Kidney epithelial cell (primary cell): ENCODE measurements at regions not wholly inside any gene's neighbourhood (a gene's known extent, or its start where the extent isn't known, plus 50 kb on each side); places are given as distances from the start of the nearest gene placed in this dataset.

Source experiments
- DNase-seq: peaks from one replicate; pipeline ENCODE4 v3.0.0-alpha.2; 2010; ENCODE audit warnings: low read depth
- H3K27me3 ChIP-seq: 2 replicates; pipeline ENCODE4 v1.6.0; 2011; ENCODE audit warnings: low read length; ENCODE audit not compliant: control insufficient read depth, insufficient read depth
- H3K36me3 ChIP-seq: 2 replicates; pipeline ENCODE4 v1.5.1; 2011; ENCODE audit warnings: low read length; ENCODE audit not compliant: control insufficient read depth, insufficient read depth
- H3K4me3 ChIP-seq: 2 replicates; pipeline ENCODE4 v1.5.1; 2011; ENCODE audit warnings: low read depth, mild to moderate bottlenecking, control low read depth, low read length
- TF ChIP-seq, protein P1 (sequence below): IDR thresholded peaks from 2 replicates; pipeline ENCODE4 v1.5.1; 2011; ENCODE audit warnings: mild to moderate bottlenecking, moderate library complexity, low read length, control low read depth, inconsistent platforms; ENCODE audit not compliant: insufficient read depth, poor library complexity, severe bottlenecking

DNA sequence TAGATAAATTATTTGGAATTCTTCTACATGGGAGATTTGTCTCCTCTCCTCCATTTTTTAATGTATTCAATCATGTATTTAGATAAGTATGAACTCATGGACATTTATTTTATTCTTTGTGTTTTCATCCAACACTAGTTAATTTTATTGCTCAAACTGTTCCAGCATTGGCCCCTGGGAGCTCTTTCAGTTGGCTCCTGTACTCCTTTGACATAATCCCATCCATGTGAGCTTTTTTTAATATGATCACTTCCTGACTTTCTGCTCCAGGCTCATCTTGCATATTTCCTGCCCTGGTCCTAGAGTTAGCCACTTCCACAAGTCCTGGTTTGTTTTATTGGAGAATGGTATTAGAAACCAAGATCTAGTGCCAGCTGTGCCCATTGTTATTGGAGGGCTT is 419.0 kb upstream of the CDH11 start:
- TF ChIP-seq, protein P1, sequence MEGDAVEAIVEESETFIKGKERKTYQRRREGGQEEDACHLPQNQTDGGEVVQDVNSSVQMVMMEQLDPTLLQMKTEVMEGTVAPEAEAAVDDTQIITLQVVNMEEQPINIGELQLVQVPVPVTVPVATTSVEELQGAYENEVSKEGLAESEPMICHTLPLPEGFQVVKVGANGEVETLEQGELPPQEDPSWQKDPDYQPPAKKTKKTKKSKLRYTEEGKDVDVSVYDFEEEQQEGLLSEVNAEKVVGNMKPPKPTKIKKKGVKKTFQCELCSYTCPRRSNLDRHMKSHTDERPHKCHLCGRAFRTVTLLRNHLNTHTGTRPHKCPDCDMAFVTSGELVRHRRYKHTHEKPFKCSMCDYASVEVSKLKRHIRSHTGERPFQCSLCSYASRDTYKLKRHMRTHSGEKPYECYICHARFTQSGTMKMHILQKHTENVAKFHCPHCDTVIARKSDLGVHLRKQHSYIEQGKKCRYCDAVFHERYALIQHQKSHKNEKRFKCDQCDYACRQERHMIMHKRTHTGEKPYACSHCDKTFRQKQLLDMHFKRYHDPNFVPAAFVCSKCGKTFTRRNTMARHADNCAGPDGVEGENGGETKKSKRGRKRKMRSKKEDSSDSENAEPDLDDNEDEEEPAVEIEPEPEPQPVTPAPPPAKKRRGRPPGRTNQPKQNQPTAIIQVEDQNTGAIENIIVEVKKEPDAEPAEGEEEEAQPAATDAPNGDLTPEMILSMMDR: no peak
- DNase-seq: no peak

DNA sequence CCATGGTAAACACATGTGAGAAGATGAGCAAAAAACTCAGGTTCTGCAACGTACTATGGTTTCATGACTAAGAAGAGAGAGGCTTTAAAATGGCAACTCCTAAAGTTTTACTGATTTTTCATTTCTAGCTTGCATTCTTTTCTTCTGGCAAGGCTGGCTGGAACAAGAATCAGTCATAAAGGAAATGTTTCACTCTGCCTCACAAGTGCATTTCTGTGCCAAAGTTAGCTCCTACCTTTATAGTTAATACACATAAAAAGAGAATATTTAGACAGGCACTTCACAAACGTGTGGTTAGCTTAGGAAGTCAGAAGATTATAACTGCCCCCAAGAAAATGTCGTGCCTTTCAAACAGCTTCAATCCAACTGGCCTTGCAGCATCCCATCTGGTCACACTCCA is 417.1 kb upstream of the CDH11 start:
- TF ChIP-seq, protein P1: no peak
- no peak for DNase-seq
- H3K4me3 ChIP-seq: no peak overlapping the region
- no peaks in the 10 kb centered on the region for H3K27me3 ChIP-seq
- H3K36me3 ChIP-seq: no peaks in the 10 kb centered on the region

More for the DNA sequence above, 419.0 kb upstream of the CDH11 start:
- Histone ChIP-seq H3K4me3 (no peak overlapping the region), H3K27me3 (no peaks in the 10 kb centered on the region), H3K36me3 (no peaks in the 10 kb centered on the region)

DNA sequence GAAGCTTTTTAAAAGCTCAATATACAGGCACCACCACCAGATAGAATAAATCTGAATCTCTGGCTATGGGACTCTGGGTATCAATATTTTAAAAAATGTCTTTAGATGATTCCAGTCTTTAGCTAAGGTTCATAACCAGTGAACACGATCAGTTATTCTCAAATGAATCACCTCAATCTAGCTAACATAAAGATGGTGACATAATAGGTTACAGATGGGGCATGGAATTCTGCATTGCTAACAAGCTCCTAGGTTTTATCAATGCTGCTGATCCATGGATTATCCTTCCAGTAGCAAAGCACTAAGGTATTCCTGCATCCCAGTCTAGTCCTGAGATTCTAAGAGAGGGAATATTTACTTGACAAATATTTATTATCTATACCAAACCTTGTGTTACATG is 415.5 kb upstream of the CDH11 start:
- H3K36me3 ChIP-seq: no peaks in the 10 kb centered on the region
- no peak overlapping the region for H3K4me3 ChIP-seq
- TF ChIP-seq, protein P1: no peak
- H3K27me3 ChIP-seq: no peaks in the 10 kb centered on the region
- DNase-seq: no peak

DNA sequence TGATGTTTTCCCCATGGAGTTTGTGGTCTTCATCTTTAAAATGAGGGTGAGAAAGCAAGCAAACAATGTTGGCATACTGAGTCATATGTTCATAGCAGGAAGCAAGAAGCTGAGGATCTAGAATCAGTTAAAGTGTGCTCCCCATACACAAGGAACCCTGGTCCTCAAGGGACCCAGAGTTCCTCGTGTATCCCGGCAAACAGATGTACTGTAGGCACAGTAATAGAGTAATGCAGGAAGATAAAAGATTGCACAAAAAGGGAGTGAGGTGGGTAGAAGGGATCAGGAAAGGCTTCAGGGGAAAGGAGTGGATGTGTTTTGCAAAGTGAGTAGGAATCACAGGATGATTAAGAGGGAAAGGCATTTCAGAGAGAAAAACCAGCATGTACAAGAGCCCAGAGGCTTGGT is 412.3 kb upstream of the CDH11 start:
- H3K36me3 ChIP-seq: no peaks in the 10 kb centered on the region
- H3K27me3 ChIP-seq: no peaks in the 10 kb centered on the region
- peak; percentile 14 for DNase-seq
- TF ChIP-seq, protein P1: no peak
- no peak overlapping the region for H3K4me3 ChIP-seq

DNA sequence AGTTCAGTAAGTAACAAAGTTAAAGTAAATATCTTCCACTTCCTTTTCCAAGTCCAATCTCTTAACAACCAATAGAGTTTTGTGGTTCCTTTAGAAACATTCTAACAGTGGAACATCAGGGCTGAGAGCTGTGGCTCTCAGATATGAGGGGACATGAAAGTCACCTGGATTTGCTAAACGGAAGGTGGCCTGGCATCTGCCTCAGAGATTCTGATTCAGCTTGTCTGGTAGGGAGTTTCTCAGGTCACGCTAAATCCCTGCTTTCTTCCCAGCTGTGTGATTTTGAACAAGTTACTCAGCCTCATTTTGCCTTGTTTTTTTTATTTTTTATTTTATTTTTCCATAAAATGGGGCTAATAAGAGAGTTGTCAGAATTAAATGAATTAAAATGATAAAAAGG is 411.0 kb upstream of the CDH11 start:
- H3K27me3 ChIP-seq: no peaks in the 10 kb centered on the region
- no peaks in the 10 kb centered on the region for H3K36me3 ChIP-seq
- DNase-seq: no peak
- H3K4me3 ChIP-seq: no peak overlapping the region
- TF ChIP-seq, protein P1: no peak

DNA sequence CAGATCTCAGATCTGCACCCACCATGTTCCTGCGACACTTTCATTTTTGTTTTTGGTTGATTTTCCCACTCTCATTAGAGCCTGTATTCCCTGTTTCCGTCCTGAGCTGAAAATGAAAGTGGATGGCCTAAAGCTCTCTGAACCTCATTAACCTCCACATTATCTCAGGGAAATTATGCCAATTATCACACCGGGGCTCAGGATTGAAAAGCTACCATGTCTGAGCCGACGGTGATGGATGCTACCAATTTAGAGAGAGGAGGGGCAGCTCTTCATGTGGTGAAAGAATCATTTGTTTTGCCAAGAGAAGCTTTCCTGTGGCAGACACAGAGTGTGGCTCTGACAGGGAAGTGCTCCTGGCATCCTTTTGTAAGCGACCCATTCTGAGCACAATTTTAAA is 410.4 kb upstream of the CDH11 start:
- H3K36me3 ChIP-seq: no peaks in the 10 kb centered on the region
- TF ChIP-seq, protein P1: no peak
- no peaks in the 10 kb centered on the region for H3K27me3 ChIP-seq
- DNase-seq: no peak
- no peak overlapping the region for H3K4me3 ChIP-seq
